IgD-negative memory B cell (primary cell): ENCODE measurements at regions not wholly inside any gene's neighbourhood (a gene's known extent, or its start where the extent isn't known, plus 50 kb on each side); places are given as distances from the start of the nearest gene placed in this dataset.

Experiments
- H3K27ac Mint-ChIP-seq, 3 donors: one replicate each; pipeline ENCODE4 v1.8.0; 2020 to 2022; ENCODE audit warnings: mild to moderate bottlenecking in 3 of 3, mixed read lengths in 3 of 3, moderate library complexity in 1 of 3
- H3K27me3 Mint-ChIP-seq: one replicate; pipeline ENCODE4 v1.8.0; 2021; ENCODE audit warnings: mixed read lengths
- H3K36me3 Mint-ChIP-seq: one replicate; pipeline ENCODE4 v1.8.0; 2020; ENCODE audit warnings: mild to moderate bottlenecking, mixed read lengths
- H3K4me1 Mint-ChIP-seq, 3 donors: one replicate each; pipeline ENCODE4 v1.8.0; 2020 to 2022; ENCODE audit warnings: mixed read lengths in 3 of 3, mild to moderate bottlenecking in 1 of 3
- H3K4me3 Mint-ChIP-seq, 4 donors: one replicate each; pipeline ENCODE4 v1.8.0; 2020 to 2022; ENCODE audit warnings: mild to moderate bottlenecking in 4 of 4, mixed read lengths in 4 of 4, moderate library complexity in 3 of 4
- H3K9me3 Mint-ChIP-seq, 3 donors: one replicate each; pipeline ENCODE4 v1.8.0; 2020 to 2021; ENCODE audit warnings: mixed read lengths in 3 of 3, mild to moderate bottlenecking in 1 of 3

- H3K27ac Mint-ChIP-seq = no peak overlapping the region
- no peaks in the 10 kb centered on the region for H3K27me3 Mint-ChIP-seq
- no peaks in the 10 kb centered on the region for H3K36me3 Mint-ChIP-seq
- H3K4me3 Mint-ChIP-seq = no peak overlapping the region
- H3K4me1 Mint-ChIP-seq = no peaks in the 10 kb centered on the region
- peaks cover 0 to 2% (median 0%) of the 10 kb centered on the region in 3 donors for H3K9me3 Mint-ChIP-seq
These were observed 112.2 kb downstream of the VAPA start for GRCh38 chr18:10025711-10026670.

DNA sequence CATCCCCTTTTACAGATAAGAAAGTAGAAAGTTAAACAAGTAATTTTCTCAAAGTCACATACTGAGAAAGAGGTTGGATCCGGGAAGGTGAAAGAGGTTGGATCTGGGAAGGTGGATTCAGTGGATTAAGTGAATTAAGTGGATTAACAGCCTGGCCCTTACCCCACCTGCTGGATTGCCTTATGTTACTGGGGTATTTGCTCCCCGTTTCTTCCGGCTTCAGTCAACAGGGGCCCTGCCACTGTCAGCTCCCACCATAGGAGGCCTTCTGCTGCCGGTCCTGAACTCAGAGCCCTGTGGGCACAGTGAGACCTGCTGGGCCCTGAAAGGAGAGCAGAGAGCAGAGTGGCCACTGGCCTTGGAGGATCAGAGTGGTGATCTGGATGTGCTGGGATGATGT, 113.2 kb downstream of the VAPA start:
- Mint-ChIP-seq H3K27ac (no peak overlapping the region), H3K27me3 (no peaks in the 10 kb centered on the region)

DNA sequence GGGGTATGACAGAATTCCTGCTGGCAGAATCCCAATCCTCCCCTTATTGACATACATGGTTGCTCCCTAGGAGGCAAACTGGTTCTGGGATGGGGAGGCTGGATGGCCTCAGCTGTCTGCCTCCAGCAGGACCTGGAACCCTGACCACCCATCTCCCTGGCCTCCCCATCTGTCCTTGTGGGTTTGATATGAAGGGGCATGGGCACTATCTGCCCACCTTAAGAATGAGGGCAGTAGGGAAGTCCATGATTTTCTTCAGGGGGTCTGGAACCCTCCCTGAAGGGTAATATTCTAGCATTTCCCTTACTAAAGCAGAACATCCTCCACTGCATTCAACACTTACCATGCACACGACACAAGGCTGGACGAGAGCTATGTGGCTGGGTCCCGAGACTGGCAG, 113.6 kb downstream of the VAPA start:
- H3K4me3 Mint-ChIP-seq = no peak overlapping the region
- no peaks in the 10 kb centered on the region for H3K36me3 Mint-ChIP-seq
- H3K27me3 Mint-ChIP-seq = no peaks in the 10 kb centered on the region
- peaks cover 0 to 2% (median 0%) of the 10 kb centered on the region in 3 donors for H3K9me3 Mint-ChIP-seq
- H3K27ac Mint-ChIP-seq = no peak overlapping the region
- no peaks in the 10 kb centered on the region for H3K4me1 Mint-ChIP-seq

More for the DNA sequence above, 113.2 kb downstream of the VAPA start:
- peaks cover 0 to 2% (median 0%) of the 10 kb centered on the region in 3 donors for H3K9me3 Mint-ChIP-seq
- H3K4me3 Mint-ChIP-seq = no peak overlapping the region
- no peaks in the 10 kb centered on the region for H3K4me1 Mint-ChIP-seq
- no peaks in the 10 kb centered on the region for H3K36me3 Mint-ChIP-seq

- Mint-ChIP-seq H3K4me1 (peaks cover 4 to 5% (median 5%) of the 10 kb centered on the region in 3 donors), H3K27ac (no peak overlapping the region), H3K9me3 (no peaks in the 10 kb centered on the region), H3K27me3 (no peaks in the 10 kb centered on the region), H3K4me3 (no peak overlapping the region), H3K36me3 (no peaks in the 10 kb centered on the region)
These were observed 115.9 kb downstream of the VAPA start for GRCh38 chr18:10029711-10030110.

GRCh38 chr18:10030816-10031541, 117.2 kb downstream of the VAPA start:
- Mint-ChIP-seq H3K4me1 (peaks cover 4 to 5% (median 5%) of the 10 kb centered on the region in 3 donors), H3K9me3 (no peaks in the 10 kb centered on the region), H3K4me3 (peak overlapping the region in 2 of 4 donors; percentile 47 to 63), H3K36me3 (no peaks in the 10 kb centered on the region), H3K27me3 (no peaks in the 10 kb centered on the region), H3K27ac (peak overlapping the region in 1 of 3 donors; percentile 10)

- peaks cover 4 to 5% (median 5%) of the 10 kb centered on the region in 3 donors for H3K4me1 Mint-ChIP-seq
- peak overlapping the region; percentile 5 to 87 (median 68) for H3K4me3 Mint-ChIP-seq
- no peaks in the 10 kb centered on the region for H3K27me3 Mint-ChIP-seq
- no peak overlapping the region for H3K27ac Mint-ChIP-seq
- H3K9me3 Mint-ChIP-seq = no peaks in the 10 kb centered on the region
- H3K36me3 Mint-ChIP-seq = no peaks in the 10 kb centered on the region
These were observed 118.7 kb downstream of the VAPA start for GRCh38 chr18:10032331-10033015.

DNA sequence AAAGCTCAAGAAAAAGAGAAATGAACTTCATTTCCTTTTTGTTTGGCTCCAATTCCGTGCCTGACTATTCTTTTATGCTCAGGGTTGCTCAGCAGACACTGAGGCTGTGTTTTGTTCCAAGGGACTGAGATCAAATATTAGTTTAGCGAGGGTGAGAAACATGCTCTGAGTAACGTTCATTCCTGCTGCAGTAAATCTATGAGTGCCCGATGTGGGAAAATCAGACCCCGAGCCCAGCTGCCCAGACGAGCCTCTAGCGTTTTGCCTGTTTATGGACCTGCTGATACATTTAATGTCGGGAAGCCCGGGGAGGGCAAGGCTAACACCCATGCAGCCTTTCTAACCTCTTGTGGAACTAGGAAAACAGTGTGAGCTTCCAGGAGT, 119.2 kb downstream of the VAPA start:
- H3K27ac Mint-ChIP-seq = no peak overlapping the region
- no peaks in the 10 kb centered on the region for H3K36me3 Mint-ChIP-seq
- no peaks in the 10 kb centered on the region for H3K27me3 Mint-ChIP-seq
- H3K4me3 Mint-ChIP-seq = peak overlapping the region; percentile 5 to 87 (median 68)
- no peaks in the 10 kb centered on the region for H3K9me3 Mint-ChIP-seq
- peaks cover 4 to 5% (median 5%) of the 10 kb centered on the region in 3 donors for H3K4me1 Mint-ChIP-seq

DNA sequence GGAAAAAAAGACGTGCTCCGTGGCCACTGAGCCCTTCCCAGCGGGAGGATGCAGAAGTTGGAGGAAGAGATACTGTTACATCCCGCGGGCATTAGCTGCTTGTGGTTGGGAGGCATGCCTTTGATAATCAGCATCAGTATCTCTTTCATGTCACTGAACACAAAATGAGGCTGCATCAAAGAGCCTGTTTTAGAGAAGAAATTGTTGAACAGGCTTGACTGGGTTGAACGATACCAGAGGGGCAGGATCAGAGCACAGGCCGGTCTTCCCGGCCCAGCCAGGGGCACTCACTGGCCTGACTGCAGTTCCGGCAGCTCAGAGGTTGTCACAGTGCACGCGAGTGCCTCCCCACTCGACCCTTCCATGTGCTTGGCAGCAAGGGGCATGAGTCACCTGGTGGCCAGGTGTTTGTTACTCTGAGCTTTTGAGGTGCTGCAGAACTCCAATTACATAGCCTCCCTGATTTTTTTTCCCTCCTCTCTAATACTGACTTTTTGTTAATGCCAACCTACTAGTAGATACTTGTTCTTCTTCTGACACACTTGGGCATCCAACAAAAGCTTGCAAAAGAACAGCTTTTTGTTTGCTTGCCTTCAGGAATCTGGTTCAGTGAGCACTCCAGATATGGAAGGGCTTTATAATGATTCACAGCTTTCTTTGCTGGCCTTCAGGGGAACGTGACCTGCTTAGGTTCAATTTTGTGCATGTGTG, 121.6 kb downstream of the VAPA start:
- Mint-ChIP-seq H3K9me3 (no peaks in the 10 kb centered on the region), H3K4me3 (no peak overlapping the region), H3K27ac (no peak overlapping the region), H3K27me3 (peaks cover 4% of the 10 kb centered on the region), H3K4me1 (peaks cover 4 to 5% (median 5%) of the 10 kb centered on the region in 3 donors), H3K36me3 (no peaks in the 10 kb centered on the region)

- Mint-ChIP-seq H3K9me3 (peaks cover 0 to 6% (median 2%) of the 10 kb centered on the region in 3 donors), H3K27ac (no peak overlapping the region), H3K36me3 (no peaks in the 10 kb centered on the region), H3K27me3 (peaks cover 4% of the 10 kb centered on the region), H3K4me3 (no peak overlapping the region), H3K4me1 (peaks cover 4 to 5% (median 5%) of the 10 kb centered on the region in 3 donors)
These were observed 122.7 kb downstream of the VAPA start for GRCh38 chr18:10036479-10036878.

- H3K27me3 Mint-ChIP-seq = peaks cover 4% of the 10 kb centered on the region
- H3K27ac Mint-ChIP-seq = no peak overlapping the region
- peaks cover 4 to 5% (median 5%) of the 10 kb centered on the region in 3 donors for H3K4me1 Mint-ChIP-seq
- H3K36me3 Mint-ChIP-seq = no peaks in the 10 kb centered on the region
- H3K9me3 Mint-ChIP-seq = peaks cover 4 to 11% (median 8%) of the 10 kb centered on the region in 3 donors
- H3K4me3 Mint-ChIP-seq = no peak overlapping the region
These were observed 123.4 kb downstream of the VAPA start for GRCh38 chr18:10037181-10037580.

GRCh38 chr18:10038268-10038667, 124.5 kb downstream of the VAPA start:
- H3K9me3 Mint-ChIP-seq = peaks cover 4 to 14% (median 11%) of the 10 kb centered on the region in 3 donors
- H3K36me3 Mint-ChIP-seq = no peaks in the 10 kb centered on the region
- H3K27ac Mint-ChIP-seq = no peak overlapping the region
- H3K27me3 Mint-ChIP-seq = peaks cover 4% of the 10 kb centered on the region
- H3K4me3 Mint-ChIP-seq = no peak overlapping the region
- H3K4me1 Mint-ChIP-seq = no peaks in the 10 kb centered on the region

- H3K27me3 Mint-ChIP-seq = peaks cover 4% of the 10 kb centered on the region
- H3K27ac Mint-ChIP-seq = no peak overlapping the region
- no peak overlapping the region for H3K4me3 Mint-ChIP-seq
- peaks cover 2% of the 10 kb centered on the region for H3K36me3 Mint-ChIP-seq
- peaks cover 0 to 1% (median 0%) of the 10 kb centered on the region in 3 donors for H3K4me1 Mint-ChIP-seq
- H3K9me3 Mint-ChIP-seq = peaks cover 4 to 18% (median 12%) of the 10 kb centered on the region in 3 donors
These were observed 126.6 kb downstream of the VAPA start for GRCh38 chr18:10040287-10041011.

GRCh38 chr18:10041180-10041579, 127.4 kb downstream of the VAPA start:
- Mint-ChIP-seq H3K4me1 (peaks cover 0 to 1% (median 0%) of the 10 kb centered on the region in 3 donors), H3K9me3 (peaks cover 4 to 18% (median 12%) of the 10 kb centered on the region in 3 donors), H3K4me3 (no peak overlapping the region), H3K27me3 (peaks cover 4% of the 10 kb centered on the region), H3K27ac (no peak overlapping the region), H3K36me3 (peaks cover 2% of the 10 kb centered on the region)

DNA sequence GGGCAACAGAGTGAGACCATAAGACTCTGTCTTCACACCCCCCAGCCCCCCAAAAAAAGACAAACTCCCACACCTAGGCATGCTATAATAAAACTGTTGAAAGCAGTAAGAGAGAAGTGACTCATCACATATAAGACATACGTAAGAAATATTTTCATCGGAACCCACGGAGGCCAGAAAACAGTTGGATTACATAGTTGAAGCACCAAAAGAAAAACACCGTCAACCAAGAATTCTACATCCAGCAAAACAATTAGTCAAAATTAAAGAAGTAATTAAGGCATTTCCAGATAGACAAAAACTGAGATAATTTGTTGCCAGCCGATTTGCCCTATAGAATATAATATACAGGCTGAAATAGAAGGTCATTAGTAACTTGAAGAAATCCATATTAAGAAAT, 128.7 kb downstream of the VAPA start:
- H3K36me3 Mint-ChIP-seq = peaks cover 2% of the 10 kb centered on the region

More for the DNA sequence above, 128.7 kb downstream of the VAPA start:
- Mint-ChIP-seq H3K4me1 (peaks cover 0 to 1% (median 0%) of the 10 kb centered on the region in 3 donors), H3K9me3 (peaks cover 4 to 18% (median 12%) of the 10 kb centered on the region in 3 donors), H3K27me3 (peaks cover 5% of the 10 kb centered on the region), H3K27ac (no peak overlapping the region), H3K4me3 (no peak overlapping the region)
